Activated naive CD8-positive, alpha-beta T cell treated with anti-CD3 and anti-CD28 coated beads for 36 hours (primary cell): ENCODE measurements at regions not wholly inside any gene's neighbourhood (a gene's known extent, or its start where the extent isn't known, plus 50 kb on each side); places are given as distances from the start of the nearest gene placed in this dataset.

Source experiments
- DNase-seq: peaks from one replicate; pipeline ENCODE4 v3.0.0; 2021
- H3K27ac Mint-ChIP-seq: one replicate; pipeline ENCODE4 v1.8.0; 2022; ENCODE audit warnings: mild to moderate bottlenecking, moderate library complexity, mixed read lengths
- H3K27me3 Mint-ChIP-seq: one replicate; pipeline ENCODE4 v1.8.0; 2022; ENCODE audit warnings: mild to moderate bottlenecking, mixed read lengths
- H3K36me3 Mint-ChIP-seq: one replicate; pipeline ENCODE4 v1.8.0; 2021; ENCODE audit warnings: mild to moderate bottlenecking, mixed read lengths
- H3K4me1 Mint-ChIP-seq: one replicate; pipeline ENCODE4 v1.8.0; 2021; ENCODE audit warnings: mixed read lengths
- H3K4me3 Mint-ChIP-seq: one replicate; pipeline ENCODE4 v1.8.0; 2022; ENCODE audit warnings: mild to moderate bottlenecking, moderate library complexity, mixed read lengths
- H3K9me3 Mint-ChIP-seq: one replicate; pipeline ENCODE4 v1.8.0; 2022; ENCODE audit warnings: mixed read lengths

DNA sequence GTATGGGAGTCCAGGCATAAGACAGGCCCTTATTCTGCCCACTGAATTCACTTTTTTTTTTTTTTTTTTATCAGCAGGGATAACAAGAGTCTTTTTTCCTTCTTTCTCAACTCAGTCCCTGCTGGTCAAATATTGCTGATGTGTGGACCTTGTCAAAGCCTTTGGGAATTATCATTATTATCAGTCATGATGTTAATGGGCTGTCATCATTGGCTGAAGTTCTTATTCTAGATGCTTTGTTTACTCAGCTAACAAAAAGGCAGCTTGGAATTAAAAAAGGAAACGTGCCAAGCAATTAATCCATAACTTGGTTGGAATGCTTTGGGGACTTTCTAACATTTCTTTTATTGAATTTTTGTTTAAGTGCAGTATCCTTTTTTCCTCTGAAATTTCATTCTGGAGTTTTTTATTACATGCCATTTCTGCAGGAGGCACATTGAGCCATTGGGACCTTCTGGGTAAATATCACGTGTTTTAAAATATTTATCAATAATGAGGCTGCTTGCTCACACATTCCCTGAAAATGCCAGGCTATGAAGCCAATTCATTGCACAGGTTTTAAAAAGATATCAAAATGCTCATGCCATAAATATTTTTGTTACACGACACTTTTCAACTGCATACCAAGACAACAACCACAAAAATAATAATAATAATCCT is 246.3 kb downstream of the TXNL1 start:
- Mint-ChIP-seq H3K4me3 (no peak overlapping the region), H3K27me3 (no peaks in the 10 kb centered on the region)

DNA sequence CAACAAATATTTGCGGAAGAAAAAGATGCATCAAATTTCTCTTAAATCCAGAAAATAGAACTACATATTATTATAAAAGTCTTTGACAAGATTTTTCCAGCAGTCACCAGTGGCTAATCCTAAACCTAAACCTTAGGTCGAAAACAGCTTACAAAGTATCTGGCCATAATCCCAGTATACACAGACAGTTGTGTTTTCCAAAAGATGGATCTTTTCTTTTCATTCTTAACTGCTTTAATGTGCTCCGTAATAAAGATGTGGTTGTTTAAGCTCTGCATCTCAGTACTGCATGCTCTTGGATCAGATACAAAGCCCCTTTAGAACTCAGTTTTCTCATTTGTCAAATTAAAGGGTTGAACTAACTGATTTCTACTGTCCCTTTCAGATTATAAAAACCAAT is 247.8 kb downstream of the TXNL1 start:
- Mint-ChIP-seq H3K27ac (no peak overlapping the region), H3K4me1 (no peaks in the 10 kb centered on the region), H3K9me3 (no peaks in the 10 kb centered on the region)

More for the DNA sequence above, 246.3 kb downstream of the TXNL1 start:
- Mint-ChIP-seq H3K4me1 (no peaks in the 10 kb centered on the region), H3K36me3 (no peaks in the 10 kb centered on the region), H3K27ac (no peak overlapping the region), H3K9me3 (no peaks in the 10 kb centered on the region)
- DNase-seq: no peak

DNA sequence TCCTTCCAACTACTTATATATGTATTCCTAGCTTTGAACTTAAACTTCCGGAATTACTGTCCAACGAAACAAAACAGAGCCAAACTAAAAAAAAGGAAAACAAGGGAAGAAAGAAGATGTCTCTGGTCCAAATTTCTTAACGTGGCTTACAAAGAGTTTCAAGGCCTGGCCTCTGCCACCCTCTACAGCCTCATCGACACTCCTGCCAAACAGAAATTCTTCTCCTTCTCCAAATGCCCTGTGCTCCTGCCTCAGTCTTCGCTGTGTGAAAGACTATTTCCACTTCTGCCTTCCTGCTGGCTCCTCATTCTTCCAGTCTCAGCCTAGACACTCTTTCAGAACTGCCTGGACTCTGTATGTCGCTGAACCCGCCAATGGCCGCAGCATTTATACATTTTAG is 249.2 kb downstream of the TXNL1 start:
- Mint-ChIP-seq H3K9me3 (no peaks in the 10 kb centered on the region), H3K36me3 (no peaks in the 10 kb centered on the region)
- no peak for DNase-seq

More for the DNA sequence above, 247.8 kb downstream of the TXNL1 start:
- H3K4me3 Mint-ChIP-seq: no peak overlapping the region
- no peaks in the 10 kb centered on the region for H3K36me3 Mint-ChIP-seq
- no peak for DNase-seq
- H3K27me3 Mint-ChIP-seq: no peaks in the 10 kb centered on the region

DNA sequence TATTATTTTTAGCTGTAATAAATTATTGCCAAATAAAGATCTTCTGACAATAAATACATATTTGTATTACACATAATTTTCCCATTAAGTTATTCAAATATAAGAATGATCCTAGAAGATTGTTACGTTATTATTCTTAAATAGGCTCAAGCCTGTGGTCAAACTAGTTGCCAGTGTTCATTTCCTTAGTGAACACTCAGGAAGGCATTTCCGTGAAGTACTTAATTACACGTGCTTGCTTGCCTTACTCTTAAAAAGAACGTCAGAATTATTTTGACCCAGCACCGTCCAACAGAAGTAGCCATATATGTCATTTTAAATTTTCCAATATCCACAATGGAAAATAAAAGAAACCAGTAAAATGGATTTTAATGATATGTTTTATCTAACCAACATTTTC is 249.8 kb downstream of the TXNL1 start:
- H3K27me3 Mint-ChIP-seq: no peaks in the 10 kb centered on the region
- H3K4me1 Mint-ChIP-seq: no peaks in the 10 kb centered on the region
- H3K4me3 Mint-ChIP-seq: no peak overlapping the region
- no peak for DNase-seq
- no peaks in the 10 kb centered on the region for H3K9me3 Mint-ChIP-seq
- no peak overlapping the region for H3K27ac Mint-ChIP-seq
- H3K36me3 Mint-ChIP-seq: no peaks in the 10 kb centered on the region

More for the DNA sequence above, 249.2 kb downstream of the TXNL1 start:
- Mint-ChIP-seq H3K4me3 (no peak overlapping the region), H3K27ac (no peak overlapping the region), H3K27me3 (no peaks in the 10 kb centered on the region), H3K4me1 (no peaks in the 10 kb centered on the region)

DNA sequence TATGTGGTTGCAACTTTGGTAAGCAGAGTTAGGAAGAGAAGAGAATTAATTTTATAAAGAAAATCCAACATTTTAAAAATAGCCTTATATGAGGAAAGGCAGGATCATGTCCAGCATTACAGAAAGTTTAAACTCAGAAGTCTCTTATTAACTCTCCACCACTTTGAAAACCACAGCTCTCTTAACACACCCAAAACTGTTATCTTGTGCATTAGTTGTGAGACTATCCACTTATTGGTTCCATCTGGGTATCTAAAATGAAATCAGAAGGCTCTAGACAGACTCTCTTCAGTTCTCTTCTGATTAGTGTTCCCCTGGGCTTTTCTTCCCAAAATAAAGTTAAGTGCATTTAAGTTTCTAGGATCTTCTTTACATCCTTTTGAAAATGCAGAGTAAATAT is 251.5 kb downstream of the TXNL1 start:
- Mint-ChIP-seq H3K9me3 (no peaks in the 10 kb centered on the region), H3K4me1 (no peaks in the 10 kb centered on the region), H3K27ac (no peak overlapping the region), H3K4me3 (no peak overlapping the region), H3K36me3 (no peaks in the 10 kb centered on the region), H3K27me3 (no peaks in the 10 kb centered on the region)
- DNase-seq: no peak

DNA sequence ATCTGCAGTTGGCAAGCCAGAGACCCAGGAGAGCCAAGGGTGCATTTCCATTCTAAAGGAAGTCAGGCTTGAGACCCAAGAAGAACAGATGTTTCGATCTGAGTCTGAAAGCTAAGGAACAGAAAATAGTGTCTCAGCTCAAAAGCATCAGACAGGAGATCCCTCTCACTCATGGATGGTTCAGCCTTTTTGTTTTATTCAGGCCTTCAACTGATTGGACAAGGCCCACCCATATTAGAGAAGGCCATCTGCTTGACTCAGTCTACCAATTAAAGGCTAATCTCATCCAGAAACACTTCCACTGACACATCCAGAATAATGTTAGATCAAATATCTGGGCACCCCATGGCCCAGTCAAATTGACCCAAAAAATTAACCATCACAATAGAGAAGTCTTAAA is 255.0 kb downstream of the TXNL1 start:
- Mint-ChIP-seq H3K4me1 (no peaks in the 10 kb centered on the region), H3K27ac (no peak overlapping the region), H3K9me3 (no peaks in the 10 kb centered on the region), H3K27me3 (no peaks in the 10 kb centered on the region), H3K36me3 (no peaks in the 10 kb centered on the region), H3K4me3 (no peak overlapping the region)
- DNase-seq: no peak

DNA sequence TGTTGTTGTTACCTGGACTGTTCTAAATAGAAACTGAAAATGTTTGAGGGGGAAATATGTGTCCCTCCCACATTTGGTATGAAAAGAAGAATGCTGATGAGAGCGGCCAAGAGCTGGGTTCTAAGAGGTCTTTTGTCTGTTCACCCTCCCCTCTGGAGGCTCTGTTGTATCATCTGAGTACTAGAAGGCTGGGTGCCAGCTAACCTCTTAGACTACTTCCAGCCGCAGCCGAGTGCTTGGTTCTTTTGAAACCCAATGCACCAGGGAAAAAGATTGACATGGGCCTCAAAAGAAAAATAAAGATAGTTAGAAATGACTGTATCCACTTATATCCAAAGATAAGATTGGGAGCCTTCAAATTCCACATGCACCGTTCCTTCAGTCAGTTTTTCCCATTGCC is 255.9 kb downstream of the TXNL1 start:
- Mint-ChIP-seq H3K4me1 (no peaks in the 10 kb centered on the region), H3K9me3 (no peaks in the 10 kb centered on the region), H3K4me3 (no peak overlapping the region), H3K36me3 (no peaks in the 10 kb centered on the region), H3K27ac (no peak overlapping the region), H3K27me3 (no peaks in the 10 kb centered on the region)
- no peak for DNase-seq

DNA sequence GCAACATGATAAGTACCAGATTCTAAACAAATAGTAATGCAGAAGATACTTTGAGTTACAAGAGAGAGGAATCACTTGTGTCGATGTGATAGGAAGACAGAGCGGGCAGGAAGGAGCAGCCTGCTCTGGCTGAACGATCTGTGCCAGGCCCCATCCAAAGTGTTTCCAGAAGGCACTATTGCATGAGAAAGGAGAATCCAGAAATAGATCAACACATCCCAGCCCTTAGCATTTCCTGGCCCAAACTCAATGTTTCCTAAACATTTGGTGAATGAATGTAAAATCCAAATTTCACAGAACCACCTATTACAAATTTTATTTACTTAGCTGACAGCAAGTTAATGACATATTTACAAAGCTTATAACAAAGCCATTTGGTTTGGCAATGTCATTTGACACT is 257.2 kb downstream of the TXNL1 start:
- H3K9me3 Mint-ChIP-seq: no peaks in the 10 kb centered on the region
- no peaks in the 10 kb centered on the region for H3K27me3 Mint-ChIP-seq
- H3K4me1 Mint-ChIP-seq: no peaks in the 10 kb centered on the region
- no peaks in the 10 kb centered on the region for H3K36me3 Mint-ChIP-seq
- no peak for DNase-seq
- no peak overlapping the region for H3K27ac Mint-ChIP-seq
- no peak overlapping the region for H3K4me3 Mint-ChIP-seq

DNA sequence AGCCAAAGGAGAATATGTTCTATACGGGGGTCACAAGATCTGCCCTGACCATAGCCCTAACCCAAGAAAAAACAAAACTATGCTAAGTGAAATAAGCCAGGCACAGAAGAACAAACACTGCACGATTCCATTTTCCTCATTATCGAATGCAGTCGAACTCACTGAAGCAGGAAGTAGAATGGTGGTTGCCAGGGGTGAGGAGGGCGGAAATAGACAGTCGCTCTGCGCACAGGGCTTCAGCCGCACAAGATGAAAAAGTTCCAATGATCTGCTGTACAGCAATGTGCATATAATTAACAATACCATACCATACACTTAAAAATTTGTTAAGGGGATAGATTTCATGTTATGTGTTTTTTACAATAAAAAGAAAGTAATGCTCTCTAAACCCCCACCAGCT is 257.7 kb downstream of the TXNL1 start:
- H3K36me3 Mint-ChIP-seq: no peaks in the 10 kb centered on the region
- no peaks in the 10 kb centered on the region for H3K27me3 Mint-ChIP-seq
- no peaks in the 10 kb centered on the region for H3K4me1 Mint-ChIP-seq
- H3K27ac Mint-ChIP-seq: no peak overlapping the region
- no peak for DNase-seq
- H3K4me3 Mint-ChIP-seq: no peak overlapping the region
- H3K9me3 Mint-ChIP-seq: no peaks in the 10 kb centered on the region

DNA sequence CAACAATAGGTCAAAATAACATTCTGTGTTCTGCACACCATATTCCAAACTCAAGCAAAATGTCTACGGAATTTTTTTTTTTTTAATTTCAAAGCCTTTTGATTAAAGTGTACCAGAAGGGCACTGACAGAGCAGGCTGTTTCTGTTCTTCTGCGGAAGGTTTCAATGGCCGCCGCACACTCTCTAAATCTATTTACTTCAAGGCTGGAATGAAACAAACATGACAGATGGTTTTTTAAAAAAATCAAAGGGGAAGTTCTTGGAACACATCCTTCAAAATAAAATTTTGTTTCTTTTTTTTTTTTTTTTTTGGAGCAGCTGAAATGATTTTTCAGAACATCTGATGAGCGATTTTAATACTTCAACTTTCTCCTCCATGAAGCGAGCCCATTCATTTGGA is 259.1 kb downstream of the TXNL1 start:
- Mint-ChIP-seq H3K36me3 (no peaks in the 10 kb centered on the region), H3K9me3 (no peaks in the 10 kb centered on the region), H3K4me1 (no peaks in the 10 kb centered on the region), H3K4me3 (no peak overlapping the region), H3K27ac (no peak overlapping the region), H3K27me3 (no peaks in the 10 kb centered on the region)
- DNase-seq: no peak

DNA sequence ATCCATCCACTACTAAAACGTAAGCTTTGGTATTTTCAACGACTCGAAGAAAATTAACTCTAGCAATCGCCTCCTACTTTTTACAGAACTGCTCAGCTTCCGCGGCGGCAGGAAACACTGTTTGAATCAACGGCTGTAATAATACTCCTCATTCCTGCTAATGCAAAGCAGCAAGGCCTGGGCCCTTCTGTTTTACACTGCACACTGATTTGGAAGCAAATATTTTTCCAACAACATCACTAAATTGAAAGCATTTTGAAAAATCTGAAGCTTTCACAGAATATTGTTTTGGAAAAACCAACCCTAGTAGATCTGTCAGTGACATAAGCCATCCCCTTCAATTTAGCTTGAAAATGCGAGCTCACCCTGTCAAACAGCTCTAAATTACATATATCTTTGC is 261.2 kb downstream of the TXNL1 start:
- Mint-ChIP-seq H3K9me3 (no peaks in the 10 kb centered on the region), H3K4me3 (no peak overlapping the region), H3K36me3 (no peaks in the 10 kb centered on the region), H3K27ac (no peak overlapping the region), H3K4me1 (no peaks in the 10 kb centered on the region), H3K27me3 (no peaks in the 10 kb centered on the region)
- DNase-seq: no peak

DNA sequence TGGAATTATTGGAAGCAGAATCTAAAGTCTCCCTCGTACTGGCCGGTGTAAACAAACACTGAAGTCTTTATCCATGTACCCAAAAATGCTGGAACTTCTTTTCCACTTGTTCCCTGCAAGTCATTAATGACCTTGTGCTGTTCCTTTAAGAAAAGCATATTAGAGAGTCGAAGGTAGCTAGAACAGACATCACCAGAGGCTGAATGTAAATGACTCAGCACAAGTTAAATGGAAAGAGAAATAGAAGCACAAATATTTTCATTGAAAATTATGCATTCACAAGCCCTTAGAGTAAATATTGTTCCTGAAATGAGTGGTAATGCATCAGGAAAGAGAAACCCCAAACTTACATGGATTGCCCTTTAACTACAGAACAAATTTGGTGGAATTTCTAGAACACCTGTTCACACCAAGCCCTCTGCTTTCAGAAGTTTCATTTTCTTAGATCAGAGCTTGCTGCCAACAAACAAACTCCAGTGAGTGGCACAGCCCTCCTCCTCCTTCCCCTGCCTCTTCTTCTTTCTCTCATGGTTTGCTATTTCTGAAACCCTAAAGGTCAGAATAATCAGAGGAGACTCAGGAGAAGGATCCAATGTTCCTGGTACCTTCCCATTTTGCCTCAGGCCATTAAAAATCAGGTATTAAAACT is 264.3 kb downstream of the TXNL1 start:
- H3K27me3 Mint-ChIP-seq: no peaks in the 10 kb centered on the region
- H3K4me1 Mint-ChIP-seq: no peaks in the 10 kb centered on the region
- no peak overlapping the region for H3K27ac Mint-ChIP-seq
- H3K4me3 Mint-ChIP-seq: no peak overlapping the region
- no peak for DNase-seq
- no peaks in the 10 kb centered on the region for H3K36me3 Mint-ChIP-seq
- H3K9me3 Mint-ChIP-seq: no peaks in the 10 kb centered on the region

DNA sequence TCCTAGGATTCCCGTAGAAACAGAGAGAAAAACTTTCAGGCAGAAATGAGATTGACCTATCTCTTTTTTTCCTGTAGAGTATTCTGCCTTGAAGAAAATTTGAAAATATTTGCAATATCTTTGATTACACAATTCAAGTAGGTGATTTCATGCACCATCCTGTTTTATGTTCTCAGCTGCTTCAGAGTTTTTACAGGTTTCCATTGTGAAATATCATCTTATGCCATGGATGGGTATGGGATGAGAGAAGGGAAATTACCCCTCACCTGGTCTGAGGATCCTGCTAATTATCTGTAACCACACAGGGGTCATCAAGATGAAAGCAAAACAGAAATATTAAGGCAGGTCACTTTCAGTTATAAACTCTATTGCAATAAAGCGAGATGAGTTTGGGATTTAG is 264.8 kb downstream of the TXNL1 start:
- Mint-ChIP-seq H3K27me3 (no peaks in the 10 kb centered on the region), H3K4me3 (no peak overlapping the region), H3K36me3 (no peaks in the 10 kb centered on the region), H3K9me3 (no peaks in the 10 kb centered on the region), H3K4me1 (no peaks in the 10 kb centered on the region), H3K27ac (no peak overlapping the region)
- no peak for DNase-seq

DNA sequence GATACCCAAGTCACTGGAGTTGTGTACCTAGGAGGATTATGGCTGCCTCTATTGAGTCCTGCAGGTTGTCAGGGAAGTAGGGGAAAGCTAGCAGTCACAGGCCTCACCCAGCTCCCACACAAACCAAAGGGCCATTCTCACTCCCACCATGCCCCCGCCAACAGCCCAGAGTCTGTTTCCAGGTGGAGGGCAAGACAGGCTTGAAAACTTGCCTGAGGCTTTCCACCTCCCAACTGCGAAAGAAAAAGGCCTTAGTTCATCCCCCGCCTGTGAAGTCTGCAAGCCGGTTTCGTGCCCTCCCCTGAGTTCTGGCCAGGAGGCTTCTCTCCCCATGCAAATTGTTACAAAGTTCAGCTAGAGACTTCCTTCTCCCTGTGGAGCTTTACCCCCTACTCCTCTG is 270.3 kb downstream of the TXNL1 start:
- no peak overlapping the region for H3K4me3 Mint-ChIP-seq
- H3K4me1 Mint-ChIP-seq: no peaks in the 10 kb centered on the region
- no peaks in the 10 kb centered on the region for H3K36me3 Mint-ChIP-seq
- no peak overlapping the region for H3K27ac Mint-ChIP-seq
- H3K27me3 Mint-ChIP-seq: peaks cover 7% of the 10 kb centered on the region
- no peak for DNase-seq
- peaks cover 2% of the 10 kb centered on the region for H3K9me3 Mint-ChIP-seq

DNA sequence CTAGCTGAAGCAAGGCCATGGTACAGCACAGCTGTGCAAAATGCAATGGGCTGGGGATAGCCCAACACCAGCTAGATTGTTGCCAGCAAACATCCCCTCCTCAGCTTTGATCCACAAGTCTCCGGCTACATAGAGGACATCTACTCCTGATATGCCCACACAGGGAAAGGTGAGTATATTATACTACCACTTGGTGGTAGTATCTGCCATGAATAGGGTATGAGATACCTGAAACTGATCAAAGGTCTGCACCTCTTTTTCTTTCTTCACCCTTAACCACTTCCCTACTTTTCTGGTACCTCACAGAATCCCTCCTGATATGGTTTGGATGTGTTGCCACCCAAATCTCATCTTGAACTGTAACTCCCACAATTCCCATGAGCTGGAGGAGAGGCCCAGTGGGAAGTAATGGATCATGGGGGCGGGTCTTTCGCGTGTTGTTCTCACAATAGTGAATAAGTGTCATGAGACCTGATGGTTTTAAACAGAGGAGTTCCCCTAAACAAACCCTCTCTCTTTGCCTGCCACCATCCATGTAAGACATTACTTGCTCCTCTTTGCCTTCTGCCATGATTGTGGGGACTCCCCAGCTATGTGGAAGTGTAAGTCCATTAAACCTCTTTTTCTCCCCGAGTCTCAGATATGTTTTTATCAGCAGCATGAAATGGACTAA is 279.6 kb downstream of the TXNL1 start:
- Mint-ChIP-seq H3K27me3 (no peaks in the 10 kb centered on the region), H3K27ac (no peak overlapping the region), H3K4me1 (no peaks in the 10 kb centered on the region), H3K9me3 (peaks cover 9% of the 10 kb centered on the region), H3K36me3 (no peaks in the 10 kb centered on the region), H3K4me3 (no peak overlapping the region)
- DNase-seq: no peak
